ENCODE measurements at regions not wholly inside any gene's neighbourhood (a gene's known extent, or its start where the extent isn't known, plus 50 kb on each side); places are given as distances from the start of the nearest gene placed in this dataset.

- Mint-ChIP-seq H3K27ac (no peak overlapping the region), H3K4me3 (no peak overlapping the region), H3K27me3 (ENCODE audit: low read depth) (no peaks in the 10 kb centered on the region), H3K4me1 (no peaks in the 10 kb centered on the region), H3K9me3 (peaks cover 4% of the 10 kb centered on the region), H3K36me3 (ENCODE audit: low read depth) (no peaks in the 10 kb centered on the region)
- no peak for TF ChIP-seq CTCF (IDR thresholded peaks at IDR 0.05; ENCODE audit: unreplicated experiment in 3 of 3)
Observed at GRCh38 chr5:18008940-18009339, 374.7 kb downstream of the TAF11L14 start.

GRCh38 chr5:18010053-18010452 is 375.8 kb downstream of the TAF11L14 start:
- TF ChIP-seq CTCF (IDR thresholded peaks at IDR 0.05; ENCODE audit: unreplicated experiment in 3 of 3) = no peak
- Mint-ChIP-seq H3K4me3 (no peak overlapping the region), H3K36me3 (ENCODE audit: low read depth) (no peaks in the 10 kb centered on the region), H3K4me1 (no peaks in the 10 kb centered on the region), H3K27ac (no peak overlapping the region), H3K27me3 (ENCODE audit: low read depth) (no peaks in the 10 kb centered on the region), H3K9me3 (peaks cover 3% of the 10 kb centered on the region)

GRCh38 chr5:18018472-18018871 is 384.2 kb downstream of the TAF11L14 start:
- Mint-ChIP-seq H3K4me3 (no peak overlapping the region), H3K27me3 (ENCODE audit: low read depth) (peaks cover 3% of the 10 kb centered on the region), H3K36me3 (ENCODE audit: low read depth) (no peaks in the 10 kb centered on the region), H3K9me3 (no peaks in the 10 kb centered on the region), H3K27ac (no peak overlapping the region), H3K4me1 (no peaks in the 10 kb centered on the region)
- no peak for TF ChIP-seq CTCF (IDR thresholded peaks at IDR 0.05; ENCODE audit: unreplicated experiment in 3 of 3)

GRCh38 chr5:18023275-18023674 is 389.0 kb downstream of the TAF11L14 start:
- Mint-ChIP-seq H3K36me3 (ENCODE audit: low read depth) (no peaks in the 10 kb centered on the region), H3K27me3 (ENCODE audit: low read depth) (peaks cover 3% of the 10 kb centered on the region), H3K4me1 (peaks cover 7% of the 10 kb centered on the region), H3K9me3 (peaks cover 4% of the 10 kb centered on the region), H3K27ac (no peak overlapping the region), H3K4me3 (no peak overlapping the region)
- TF ChIP-seq CTCF (IDR thresholded peaks at IDR 0.05; ENCODE audit: unreplicated experiment in 3 of 3) = no peak

- H3K27ac Mint-ChIP-seq = no peak overlapping the region
- peaks cover 14% of the 10 kb centered on the region for H3K4me1 Mint-ChIP-seq
- H3K4me3 Mint-ChIP-seq = no peak overlapping the region
- no peak for TF ChIP-seq CTCF (IDR thresholded peaks at IDR 0.05; ENCODE audit: unreplicated experiment in 3 of 3)
- peaks cover 4% of the 10 kb centered on the region for H3K9me3 Mint-ChIP-seq
- H3K27me3 Mint-ChIP-seq (ENCODE audit: low read depth) = peaks cover 3% of the 10 kb centered on the region
- no peaks in the 10 kb centered on the region for H3K36me3 Mint-ChIP-seq (ENCODE audit: low read depth)
Observed at GRCh38 chr5:18023986-18024385, 389.7 kb downstream of the TAF11L14 start.

- Mint-ChIP-seq H3K9me3 (peaks cover 4% of the 10 kb centered on the region), H3K4me3 (no peak overlapping the region)
- no peak for TF ChIP-seq CTCF (IDR thresholded peaks at IDR 0.05; ENCODE audit: unreplicated experiment in 3 of 3)
Observed at GRCh38 chr5:18024542-18024941, 390.3 kb downstream of the TAF11L14 start.

More at GRCh38 chr5:18024542-18024941, 390.3 kb downstream of the TAF11L14 start:
- no peak overlapping the region for H3K27ac Mint-ChIP-seq
- H3K4me1 Mint-ChIP-seq = peaks cover 14% of the 10 kb centered on the region
- peaks cover 3% of the 10 kb centered on the region for H3K27me3 Mint-ChIP-seq (ENCODE audit: low read depth)
- no peaks in the 10 kb centered on the region for H3K36me3 Mint-ChIP-seq (ENCODE audit: low read depth)
